Ishikawa (cell line): ENCODE measurements at regions not wholly inside any gene's neighbourhood (a gene's known extent, or its start where the extent isn't known, plus 50 kb on each side); places are given as distances from the start of the nearest gene placed in this dataset.

Experiments used
- CEBPB ChIP-seq: IDR thresholded peaks from 2 replicates; pipeline ENCODE4 v1.6.1; 2012
- CREB1 ChIP-seq: IDR thresholded peaks from 2 replicates; pipeline ENCODE4 v1.6.1; 2012; ENCODE audit warnings: low read depth
- EGR1 ChIP-seq: IDR thresholded peaks from 2 replicates; pipeline ENCODE4 v1.6.1; 2012
- EP300 ChIP-seq: IDR thresholded peaks from 2 replicates; pipeline ENCODE4 v1.6.1; 2012; ENCODE audit warnings: borderline replicate concordance
- FOXM1 ChIP-seq: IDR thresholded peaks from 2 replicates; pipeline ENCODE4 v1.6.1; 2012; ENCODE audit warnings: low read depth, borderline replicate concordance
- MAX ChIP-seq: IDR thresholded peaks from 2 replicates; pipeline ENCODE4 v1.6.1; 2012
- RAD21 ChIP-seq: IDR thresholded peaks from 2 replicates; pipeline ENCODE4 v1.6.1; 2012; ENCODE audit warnings: low read depth
- TAF1 ChIP-seq: IDR thresholded peaks from 2 replicates; pipeline ENCODE4 v1.6.1; 2012; ENCODE audit warnings: low read depth, mild to moderate bottlenecking
- USF1 ChIP-seq: IDR thresholded peaks from 2 replicates; pipeline ENCODE4 v1.6.1; 2012
- ZBTB7A ChIP-seq: IDR thresholded peaks from 2 replicates; pipeline ENCODE4 v1.6.1; 2012; ENCODE audit warnings: low read depth

- TF ChIP-seq EP300 (no peak), ZBTB7A (no peak), EGR1 (no peak), CREB1 (no peak), CEBPB (no peak), MAX (no peak), FOXM1 (no peak), USF1 (no peak), TAF1 (no peak), RAD21 (no peak)
Measured at GRCh38 chr22:48783821-48784266, 1043.8 kb downstream of the BRD1 start.
